ENCODE measurements at regions not wholly inside any gene's neighbourhood (a gene's known extent, or its start where the extent isn't known, plus 50 kb on each side); places are given as distances from the start of the nearest gene placed in this dataset.

GRCh38 chr1:81010126-81010525, 790.6 kb upstream of the ADGRL2 start:
- Mint-ChIP-seq H3K4me1 (ENCODE audit: low read depth) (no peaks in the 10 kb centered on the region), H3K27ac (no peak overlapping the region), H3K36me3 (ENCODE audit: low read depth) (no peaks in the 10 kb centered on the region), H3K27me3 (no peaks in the 10 kb centered on the region), H3K9me3 (peaks cover 3% of the 10 kb centered on the region), H3K4me3 (no peak overlapping the region)
- intact Hi-C loops (cut with DNase I, micrococcal nuclease), result no loop called here
- POLR2A ChIA-PET, result no interaction called here
- H3K4me3 ChIP-seq (ENCODE audit: low read length), result no peak overlapping the region
- H3K9me3 ChIP-seq (ENCODE audit: control insufficient read depth in 1 of 2, insufficient read depth in 1 of 2, low read length in 2 of 2), result no peaks in the 10 kb centered on the region
- DNase-seq, result no peak
- H3K36me3 ChIP-seq (ENCODE audit: insufficient read depth, low read length), result no peaks in the 10 kb centered on the region
- no peak for TF ChIP-seq CTCF (IDR thresholded peaks at IDR 0.05)
- H3K27me3 ChIP-seq (ENCODE audit: control insufficient read depth in 1 of 2, insufficient read depth in 2 of 2, low read length in 2 of 2), result no peaks in the 10 kb centered on the region
- CTCF ChIA-PET, result no interaction called here
- no peak overlapping the region for H3K27ac ChIP-seq (ENCODE audit: low read depth in 1 of 2, low read length in 2 of 2)
- no peaks in the 10 kb centered on the region for H3K4me1 ChIP-seq (ENCODE audit: insufficient read depth, low read length)
- ATAC-seq (ENCODE audit: poor library complexity), result no peak

GRCh38 chr1:81008293-81008692, 792.4 kb upstream of the ADGRL2 start:
- Mint-ChIP-seq H3K27me3 (no peaks in the 10 kb centered on the region), H3K36me3 (ENCODE audit: low read depth) (no peaks in the 10 kb centered on the region), H3K4me3 (no peak overlapping the region), H3K27ac (no peak overlapping the region), H3K4me1 (ENCODE audit: low read depth) (no peaks in the 10 kb centered on the region), H3K9me3 (peaks cover 3% of the 10 kb centered on the region)
- H3K9me3 ChIP-seq (ENCODE audit: control insufficient read depth in 1 of 2, insufficient read depth in 1 of 2, low read length in 2 of 2), result no peaks in the 10 kb centered on the region
- no peaks in the 10 kb centered on the region for H3K36me3 ChIP-seq (ENCODE audit: insufficient read depth, low read length)
- intact Hi-C loops (cut with DNase I, micrococcal nuclease), result no loop called here
- H3K27ac ChIP-seq (ENCODE audit: low read depth in 1 of 2, low read length in 2 of 2), result no peak overlapping the region
- DNase-seq (no peak), ATAC-seq (ENCODE audit: poor library complexity) (no peak)
- no peak for TF ChIP-seq CTCF (IDR thresholded peaks at IDR 0.05)
- no peak overlapping the region for H3K4me3 ChIP-seq (ENCODE audit: low read length)
- POLR2A ChIA-PET, result no interaction called here
- CTCF ChIA-PET, result no interaction called here
- H3K4me1 ChIP-seq (ENCODE audit: insufficient read depth, low read length), result no peaks in the 10 kb centered on the region
- no peaks in the 10 kb centered on the region for H3K27me3 ChIP-seq (ENCODE audit: control insufficient read depth in 1 of 2, insufficient read depth in 2 of 2, low read length in 2 of 2)

- no peaks in the 10 kb centered on the region for H3K4me1 Mint-ChIP-seq (ENCODE audit: low read depth)
- intact Hi-C loops (cut with DNase I, micrococcal nuclease), result no loop called here
- ChIA-PET CTCF (no interaction called here), POLR2A (no interaction called here)
- no peaks in the 10 kb centered on the region for H3K9me3 ChIP-seq (ENCODE audit: control insufficient read depth in 1 of 2, insufficient read depth in 1 of 2, low read length in 2 of 2)
- H3K9me3 Mint-ChIP-seq, result no peaks in the 10 kb centered on the region
- no peak for TF ChIP-seq CTCF (IDR thresholded peaks at IDR 0.05)
- ATAC-seq (ENCODE audit: poor library complexity) (no peak), DNase-seq (no peak)
- H3K4me3 Mint-ChIP-seq, result no peak overlapping the region
- no peaks in the 10 kb centered on the region for H3K4me1 ChIP-seq (ENCODE audit: insufficient read depth, low read length)
- no peak overlapping the region for H3K27ac Mint-ChIP-seq
- H3K27me3 Mint-ChIP-seq, result no peaks in the 10 kb centered on the region
- H3K36me3 Mint-ChIP-seq (ENCODE audit: low read depth), result no peaks in the 10 kb centered on the region
- H3K27me3 ChIP-seq (ENCODE audit: control insufficient read depth in 1 of 2, insufficient read depth in 2 of 2, low read length in 2 of 2), result no peaks in the 10 kb centered on the region
- no peak overlapping the region for H3K4me3 ChIP-seq (ENCODE audit: low read length)
- H3K36me3 ChIP-seq (ENCODE audit: insufficient read depth, low read length), result no peaks in the 10 kb centered on the region
- H3K27ac ChIP-seq (ENCODE audit: low read depth in 1 of 2, low read length in 2 of 2), result no peak overlapping the region
These were observed 793.7 kb upstream of the ADGRL2 start for GRCh38 chr1:81007024-81007423.
